Smooth muscle cell (in vitro differentiated cells): ENCODE measurements at regions not wholly inside any gene's neighbourhood (a gene's known extent, or its start where the extent isn't known, plus 50 kb on each side); places are given as distances from the start of the nearest gene placed in this dataset.

Experiments used
- DNase-seq: peaks from one replicate; lab custom pipeline; 2025; ENCODE audit not compliant: unreplicated experiment; lab: John Stamatoyannopoulos, UW
- H2AFZ ChIP-seq: fragments of 200-600 bp; sonication (generic); 2 replicates; pipeline ENCODE4 v1.6.0; 2016; ENCODE audit warnings: antibody characterized with exemption, low read depth, mild to moderate bottlenecking
- H3F3A ChIP-seq: fragments of 200-600 bp; sonication (generic); 2 replicates; pipeline ENCODE4 v1.6.0; 2017; ENCODE audit warnings: antibody characterized with exemption, low read depth
- H3K27ac ChIP-seq: fragments of 200-600 bp; sonication (generic); 2 replicates; pipeline ENCODE4 v1.5.1; 2016; ENCODE audit warnings: low read depth, mild to moderate bottlenecking
- H3K27me3 ChIP-seq: fragments of 200-600 bp; sonication (generic); 2 replicates; pipeline ENCODE4 v1.6.1; 2016; ENCODE audit warnings: low read depth, mild to moderate bottlenecking
- H3K36me3 ChIP-seq: fragments of 200-600 bp; sonication (generic); 2 replicates; pipeline ENCODE4 v1.5.1; 2016; ENCODE audit warnings: low read depth
- H3K4me1 ChIP-seq: fragments of 200-600 bp; sonication (generic); 2 replicates; pipeline ENCODE4 v1.5.1; 2016; ENCODE audit warnings: low read depth
- H3K4me2 ChIP-seq: fragments of 200-600 bp; sonication (generic); 2 replicates; pipeline ENCODE4 v1.6.0; 2016; ENCODE audit warnings: mild to moderate bottlenecking
- H3K4me3 ChIP-seq: fragments of 200-600 bp; sonication (generic); 2 replicates; pipeline ENCODE4 v1.5.1; 2016; ENCODE audit warnings: mild to moderate bottlenecking
- H3K79me2 ChIP-seq: fragments of 200-600 bp; sonication (generic); 2 replicates; pipeline ENCODE4 v1.6.0; 2016; ENCODE audit warnings: low read depth, mild to moderate bottlenecking
- H3K9ac ChIP-seq: fragments of 200-600 bp; sonication (generic); 2 replicates; pipeline ENCODE4 v1.6.0; 2016; ENCODE audit warnings: low read depth
- H3K9me3 ChIP-seq: fragments of 200-600 bp; sonication (generic); replicated peaks from 2 replicates; pipeline ENCODE4 v1.5.1; 2016; ENCODE audit warnings: low read depth
- H4K20me1 ChIP-seq: fragments of 200-600 bp; sonication (generic); 2 replicates; pipeline ENCODE4 v1.6.0; 2016; ENCODE audit warnings: low read depth
- WGBS: methylation state at CpG from one replicate; pipeline ENCODE4 v1.1.7; 2016; ENCODE audit warnings: low lambda C conversion rate; 5-methylcytosine and 5-hydroxymethylcytosine counted together
- TF ChIP-seq, protein P1 (sequence below): fragments of 200-600 bp; sonication (generic); IDR thresholded peaks from 2 replicates; pipeline ENCODE4 v1.5.1; 2017; ENCODE audit warnings: borderline replicate concordance, mild to moderate bottlenecking, antibody characterized with exemption; ENCODE audit not compliant: insufficient read depth, poor library complexity, severe bottlenecking

DNA sequence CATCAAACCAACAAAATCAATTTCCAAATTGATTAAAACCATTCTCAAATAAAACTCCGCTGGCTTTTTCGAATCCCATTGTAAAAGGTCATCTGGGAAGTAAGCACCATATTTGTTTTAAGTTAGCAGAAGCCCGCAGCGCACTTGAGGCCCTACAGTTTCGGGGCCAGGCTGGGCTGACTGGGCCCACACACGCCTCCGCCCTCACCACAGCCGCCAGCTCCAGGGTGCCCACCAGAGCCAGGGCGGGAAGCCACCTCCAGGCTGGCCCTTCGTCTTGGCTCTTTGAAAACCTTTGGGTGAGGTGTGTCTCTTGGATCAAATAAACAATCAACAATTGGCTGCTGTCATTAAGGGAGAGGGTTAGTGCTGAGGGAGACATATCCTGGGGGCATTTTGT, 133.3 kb downstream of the SOX1 start:
- TF ChIP-seq, protein P1, sequence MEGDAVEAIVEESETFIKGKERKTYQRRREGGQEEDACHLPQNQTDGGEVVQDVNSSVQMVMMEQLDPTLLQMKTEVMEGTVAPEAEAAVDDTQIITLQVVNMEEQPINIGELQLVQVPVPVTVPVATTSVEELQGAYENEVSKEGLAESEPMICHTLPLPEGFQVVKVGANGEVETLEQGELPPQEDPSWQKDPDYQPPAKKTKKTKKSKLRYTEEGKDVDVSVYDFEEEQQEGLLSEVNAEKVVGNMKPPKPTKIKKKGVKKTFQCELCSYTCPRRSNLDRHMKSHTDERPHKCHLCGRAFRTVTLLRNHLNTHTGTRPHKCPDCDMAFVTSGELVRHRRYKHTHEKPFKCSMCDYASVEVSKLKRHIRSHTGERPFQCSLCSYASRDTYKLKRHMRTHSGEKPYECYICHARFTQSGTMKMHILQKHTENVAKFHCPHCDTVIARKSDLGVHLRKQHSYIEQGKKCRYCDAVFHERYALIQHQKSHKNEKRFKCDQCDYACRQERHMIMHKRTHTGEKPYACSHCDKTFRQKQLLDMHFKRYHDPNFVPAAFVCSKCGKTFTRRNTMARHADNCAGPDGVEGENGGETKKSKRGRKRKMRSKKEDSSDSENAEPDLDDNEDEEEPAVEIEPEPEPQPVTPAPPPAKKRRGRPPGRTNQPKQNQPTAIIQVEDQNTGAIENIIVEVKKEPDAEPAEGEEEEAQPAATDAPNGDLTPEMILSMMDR, result no peak
- no peak overlapping the region for H3K27ac ChIP-seq
- 83% methylated on average over 10 of the region's 10 CpGs for WGBS
- H3K27me3 ChIP-seq, result peaks cover 37% of the 10 kb centered on the region
- DNase-seq, result no peak
- H4K20me1 ChIP-seq, result no peaks in the 10 kb centered on the region
- H3F3A ChIP-seq, result no peaks in the 10 kb centered on the region
- H3K9me3 ChIP-seq, result no peaks in the 10 kb centered on the region
- no peaks in the 10 kb centered on the region for H3K79me2 ChIP-seq
- no peak overlapping the region for H3K9ac ChIP-seq
- no peak overlapping the region for H2AFZ ChIP-seq
- no peak overlapping the region for H3K4me2 ChIP-seq
- H3K4me3 ChIP-seq, result no peak overlapping the region
- H3K36me3 ChIP-seq, result no peaks in the 10 kb centered on the region
- H3K4me1 ChIP-seq, result peaks cover 12% of the 10 kb centered on the region

DNA sequence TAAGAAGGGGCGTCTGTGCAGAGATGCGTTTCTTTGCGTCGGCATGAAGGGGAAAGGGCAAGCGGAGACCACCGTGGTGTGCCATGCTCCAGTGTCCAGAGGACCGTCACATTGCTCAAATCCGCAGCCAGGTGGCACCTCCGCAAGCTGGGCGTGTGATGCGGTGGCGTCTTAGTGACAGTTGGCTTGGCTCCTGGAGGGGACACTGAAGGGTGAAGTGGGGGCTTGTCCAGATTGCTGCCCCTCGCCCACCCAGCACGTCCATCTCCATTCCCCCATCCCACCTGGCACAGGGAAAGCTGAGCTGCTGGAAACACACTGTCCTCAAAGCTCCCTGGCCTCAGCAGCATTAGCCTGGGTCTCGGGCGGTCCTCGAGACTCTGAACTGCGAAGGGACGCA, 135.3 kb downstream of the SOX1 start:
- TF ChIP-seq, protein P1, result no peak
- Histone ChIP-seq H3K27me3 (peaks cover 57% of the 10 kb centered on the region), H4K20me1 (no peaks in the 10 kb centered on the region), H3F3A (no peaks in the 10 kb centered on the region), H3K4me2 (no peak overlapping the region), H3K4me3 (no peak overlapping the region), H3K9ac (no peak overlapping the region), H3K36me3 (no peaks in the 10 kb centered on the region), H3K9me3 (no peaks in the 10 kb centered on the region), H3K79me2 (no peaks in the 10 kb centered on the region), H3K4me1 (peaks cover 30% of the 10 kb centered on the region), H2AFZ (no peak overlapping the region), H3K27ac (no peak overlapping the region)
- 89% methylated on average over 19 of the region's 19 CpGs for WGBS
- no peak for DNase-seq

DNA sequence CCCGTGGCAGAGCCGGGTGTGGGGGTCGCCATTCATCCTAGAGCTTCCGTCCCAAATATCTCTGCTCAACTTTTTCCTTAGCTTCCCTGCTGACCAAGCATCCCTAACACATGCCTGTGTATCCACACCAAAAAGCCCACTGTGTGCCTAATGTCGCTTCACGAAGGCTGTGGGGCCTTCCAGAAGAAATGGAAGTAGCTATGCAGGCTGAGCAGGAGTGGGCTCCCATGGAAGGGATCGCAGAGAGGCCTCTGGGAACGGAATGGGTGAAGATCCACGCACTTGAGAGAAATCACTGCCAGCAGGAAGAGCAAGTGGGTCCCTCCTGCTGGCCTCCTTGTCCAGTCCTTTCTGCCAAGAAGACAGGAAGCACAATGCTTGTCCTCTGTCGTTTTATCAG, 136.0 kb downstream of the SOX1 start:
- H3K9me3 ChIP-seq, result no peaks in the 10 kb centered on the region
- peaks cover 61% of the 10 kb centered on the region for H3K27me3 ChIP-seq
- no peak for DNase-seq
- no peak overlapping the region for H3K27ac ChIP-seq
- H3K4me2 ChIP-seq, result no peak overlapping the region
- WGBS, result 88% methylated on average over 10 of the region's 10 CpGs
- peaks cover 30% of the 10 kb centered on the region for H3K4me1 ChIP-seq
- no peak overlapping the region for H3K4me3 ChIP-seq
- H2AFZ ChIP-seq, result no peak overlapping the region
- H3F3A ChIP-seq, result no peaks in the 10 kb centered on the region
- no peaks in the 10 kb centered on the region for H3K79me2 ChIP-seq
- H3K36me3 ChIP-seq, result no peaks in the 10 kb centered on the region
- H3K9ac ChIP-seq, result no peak overlapping the region
- no peaks in the 10 kb centered on the region for H4K20me1 ChIP-seq
- TF ChIP-seq, protein P1, result no peak

- no peaks in the 10 kb centered on the region for H3F3A ChIP-seq
- no peak overlapping the region for H2AFZ ChIP-seq
- H3K36me3 ChIP-seq, result no peaks in the 10 kb centered on the region
- no peak overlapping the region for H3K27ac ChIP-seq
- H3K27me3 ChIP-seq, result peaks cover 67% of the 10 kb centered on the region
- H3K9ac ChIP-seq, result no peak overlapping the region
- WGBS, result 92% methylated on average over 6 of the region's 6 CpGs
- no peak overlapping the region for H3K4me2 ChIP-seq
- no peaks in the 10 kb centered on the region for H3K9me3 ChIP-seq
- H3K4me1 ChIP-seq, result peaks cover 30% of the 10 kb centered on the region
- DNase-seq, result no peak
- TF ChIP-seq, protein P1, result no peak
- H3K79me2 ChIP-seq, result no peaks in the 10 kb centered on the region
- H3K4me3 ChIP-seq, result no peak overlapping the region
- no peaks in the 10 kb centered on the region for H4K20me1 ChIP-seq
Observed at GRCh38 chr13:112203614-112204013, 136.7 kb downstream of the SOX1 start.
